Right lobe of liver (tissue), 6 donors: ENCODE measurements at regions not wholly inside any gene's neighbourhood (a gene's known extent, or its start where the extent isn't known, plus 50 kb on each side); places are given as distances from the start of the nearest gene placed in this dataset.

Experiments
- ATAC-seq, 4 donors: fragments of 200-7000 bp; cut with Tn5 transposase; one replicate each; pipeline ENCODE4 v1.9.1; 2020; ENCODE audit warnings: mild to moderate bottlenecking in 4 of 4, moderate library complexity in 4 of 4
- DNase-seq, 3 donors: peaks; one replicate each; pipeline ENCODE4 v3.0.0-alpha.2; 2020
- H3K27ac ChIP-seq, 3 donors: fragments of 200-600 bp; one replicate each; pipeline ENCODE4 v1.8.0; 2022
- H3K27me3 ChIP-seq, 2 donors: fragments of 200-600 bp; one replicate each; pipeline ENCODE4 v1.8.0; 2022
- H3K36me3 ChIP-seq, 4 donors: fragments of 200-600 bp; sonication (generic) in 1 of 4; one replicate each; pipeline versions ENCODE4 v1.5.1 to v1.8.0; 2017 to 2022; ENCODE audit warnings: control low read depth in 1 of 4
- H3K4me1 ChIP-seq, 4 donors: fragments of 200-600 bp; sonication (generic) in 1 of 4; one replicate each; pipeline versions ENCODE4 v1.5.1 to v1.8.0; 2017 to 2022; ENCODE audit warnings: control low read depth in 1 of 4
- H3K4me3 ChIP-seq, 3 donors: fragments of 200-600 bp; one replicate each; pipeline ENCODE4 v1.8.0; 2022
- H3K9me3 ChIP-seq, 4 donors: fragments of 200-600 bp; sonication (generic) in 1 of 4; one replicate each; pipeline versions ENCODE4 v1.5.1 to v1.8.0; 2017 to 2022; ENCODE audit warnings: control low read depth in 1 of 4
- CTCF ChIP-seq, 4 donors: fragments of 200-600 bp in 3 of 4; fragments of 450-650 bp in 1 of 4; IDR thresholded peaks; one replicate each; pipeline versions ENCODE4 v1.5.1 to v1.8.0; 2016 to 2022; ENCODE audit warnings: antibody characterized with exemption in 4 of 4, mild to moderate bottlenecking in 2 of 4
- POLR2A ChIP-seq: fragments of 450-650 bp; IDR thresholded peaks from one replicate; pipeline ENCODE4 v1.6.1; 2017; ENCODE audit warnings: antibody characterized with exemption, mild to moderate bottlenecking
- WGBS: methylation state at CpG from one replicate; pipeline ENCODE4 v1.1.6; 2018; ENCODE audit warnings: low coverage, low lambda C conversion rate; ENCODE audit not compliant: insufficient coverage; ENCODE audit errors: missing lambda C conversion rate; 5-methylcytosine and 5-hydroxymethylcytosine counted together
- intact Hi-C, 2 donors: fragments of 100-400 bp; cut with DNase I; formaldehyde crosslinking; loops; one replicate each; pipeline versions ENCODE4 v1.11.2 to v1.14.1; 2022
- donor health status: DM: no; HTN: yes; CAD: no.
- donor health status: DM: no; HTN: no; CAD: no.
- donor health status: DM: no; HTN: no; CAD: no.
- donor health status: DM: no; HTN: yes; CAD: no.
- donor health status: DM: no; HTN: yes; CAD: no.

GRCh38 chr9:82797534-82797933 is 265.4 kb downstream of the RASEF start:
- Histone ChIP-seq H3K27me3 (no peaks in the 10 kb centered on the region), H3K36me3 (no peaks in the 10 kb centered on the region), H3K4me1 (no peaks in the 10 kb centered on the region), H3K27ac (no peak overlapping the region), H3K9me3 (no peaks in the 10 kb centered on the region), H3K4me3 (no peak overlapping the region)
- TF ChIP-seq POLR2A (no peak), CTCF (IDR thresholded peaks at IDR 0.05) (no peak)
- DNase-seq = no peak
- ATAC-seq = no peak
- intact Hi-C loops = no loop called here
- 47% methylated on average over 3 of the region's 3 CpGs for WGBS

- Histone ChIP-seq H3K4me3 (no peak overlapping the region), H3K27me3 (no peaks in the 10 kb centered on the region), H3K4me1 (no peaks in the 10 kb centered on the region), H3K36me3 (no peaks in the 10 kb centered on the region), H3K9me3 (no peaks in the 10 kb centered on the region), H3K27ac (no peak overlapping the region)
- 54% methylated on average over 4 of the region's 4 CpGs for WGBS
- ATAC-seq (no peak), DNase-seq (no peak)
- intact Hi-C loops = no loop called here
- TF ChIP-seq POLR2A (no peak), CTCF (IDR thresholded peaks at IDR 0.05) (no peak)
Measured at GRCh38 chr9:82799286-82799685, 263.7 kb downstream of the RASEF start.

- no peak overlapping the region for H3K4me3 ChIP-seq
- intact Hi-C loops = no loop called here
- no peak for TF ChIP-seq CTCF (IDR thresholded peaks at IDR 0.05)
- no peak for TF ChIP-seq POLR2A
- DNase-seq (no peak), ATAC-seq (no peak)
- WGBS = 50% methylated on average over 5 of the region's 5 CpGs
- no peaks in the 10 kb centered on the region for H3K27me3 ChIP-seq
- no peaks in the 10 kb centered on the region for H3K36me3 ChIP-seq
- no peak overlapping the region for H3K27ac ChIP-seq
- no peaks in the 10 kb centered on the region for H3K4me1 ChIP-seq
- H3K9me3 ChIP-seq = no peaks in the 10 kb centered on the region
Measured at GRCh38 chr9:82805027-82805426, 257.9 kb downstream of the RASEF start.

GRCh38 chr9:82808478-82808877 is 254.5 kb downstream of the RASEF start:
- TF ChIP-seq CTCF (IDR thresholded peaks at IDR 0.05) = no peak
- DNase-seq = no peak

GRCh38 chr9:82810915-82811314 is 252.0 kb downstream of the RASEF start:
- Histone ChIP-seq H3K27ac (no peak overlapping the region), H3K4me3 (no peak overlapping the region), H3K9me3 (no peaks in the 10 kb centered on the region), H3K27me3 (no peaks in the 10 kb centered on the region), H3K4me1 (no peaks in the 10 kb centered on the region), H3K36me3 (no peaks in the 10 kb centered on the region)
- intact Hi-C loops = no loop called here
- TF ChIP-seq POLR2A (no peak), CTCF (IDR thresholded peaks at IDR 0.05) (no peak)
- ATAC-seq (no peak), DNase-seq (no peak)
- WGBS = 80% methylated on average over 1 of the region's 1 CpG

More at GRCh38 chr9:82808478-82808877, 254.5 kb downstream of the RASEF start:
- Histone ChIP-seq H3K27me3 (no peaks in the 10 kb centered on the region), H3K9me3 (no peaks in the 10 kb centered on the region), H3K27ac (no peak overlapping the region), H3K36me3 (no peaks in the 10 kb centered on the region), H3K4me1 (no peaks in the 10 kb centered on the region), H3K4me3 (no peak overlapping the region)
- ATAC-seq = no peak
- WGBS = 59% methylated on average over 2 of the region's 2 CpGs
- intact Hi-C loops = no loop called here
